ENCODE measurements at regions not wholly inside any gene's neighbourhood (a gene's known extent, or its start where the extent isn't known, plus 50 kb on each side); places are given as distances from the start of the nearest gene placed in this dataset.
"Not testable (repeated sequence)": the region's sequence is repeated elsewhere in the genome, so short reads cannot be mapped to it uniquely, and the experiment has no call there.

DNA sequence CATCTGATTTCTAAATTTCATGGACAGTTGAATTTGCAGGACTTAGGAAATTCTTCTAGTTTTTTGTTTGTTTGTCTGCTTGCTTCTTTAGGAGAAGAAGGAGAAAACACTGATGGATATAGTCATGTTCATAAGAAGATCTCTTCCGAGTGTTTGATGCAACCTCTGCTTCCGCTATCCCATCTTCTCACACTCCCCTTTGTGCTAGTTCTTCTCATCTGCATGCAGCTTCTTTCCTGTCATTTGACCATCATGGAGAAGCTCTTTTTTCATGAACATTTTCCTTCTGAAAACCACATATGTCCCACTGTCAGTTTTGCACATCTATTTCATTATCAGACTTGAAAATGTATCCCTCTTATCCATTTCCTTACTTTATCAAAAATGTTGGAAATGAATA, 346.9 kb upstream of the PRKCQ start:
- DNase-seq (ENCODE audit: low read depth) = no peak

DNA sequence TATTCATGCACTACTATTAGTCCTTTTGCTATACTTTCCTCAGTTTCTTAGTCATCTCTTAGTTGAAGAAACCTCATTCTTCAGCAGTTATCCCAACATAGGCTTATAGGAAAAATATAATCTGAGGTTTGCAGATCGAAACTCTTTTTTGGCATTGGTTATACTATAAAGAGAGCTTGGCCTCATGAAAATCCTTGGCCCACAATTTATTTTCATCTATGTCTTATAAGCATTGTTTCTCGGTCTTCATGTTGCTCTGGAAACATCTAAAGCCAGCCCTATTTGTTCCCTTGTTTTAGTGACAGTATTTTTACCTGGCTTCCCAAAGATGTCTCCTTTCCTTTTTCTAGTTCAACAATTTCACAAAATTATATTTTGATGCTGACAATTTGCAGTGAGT, 345.1 kb upstream of the PRKCQ start:
- no peak for DNase-seq (ENCODE audit: low read depth)

DNA sequence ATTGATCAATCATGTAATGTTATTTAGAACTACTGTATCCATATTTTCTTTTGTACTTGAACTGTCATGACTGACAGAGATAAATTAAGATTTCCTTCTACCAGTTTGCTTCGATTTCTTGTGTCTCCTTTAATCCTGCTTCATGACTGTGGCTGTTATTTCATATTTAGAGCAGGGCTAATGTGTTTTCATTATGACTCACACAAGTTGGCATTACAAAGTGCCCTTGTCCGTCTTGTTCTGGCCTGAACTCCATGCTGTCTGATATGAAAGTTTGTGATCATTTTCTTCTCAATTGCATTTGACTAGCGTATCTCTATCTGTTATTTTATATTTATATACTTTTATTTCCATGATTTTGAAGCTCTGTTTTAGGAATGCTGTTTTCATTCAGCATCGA, 344.1 kb upstream of the PRKCQ start:
- DNase-seq (ENCODE audit: low read depth) = peak; percentile 68

DNA sequence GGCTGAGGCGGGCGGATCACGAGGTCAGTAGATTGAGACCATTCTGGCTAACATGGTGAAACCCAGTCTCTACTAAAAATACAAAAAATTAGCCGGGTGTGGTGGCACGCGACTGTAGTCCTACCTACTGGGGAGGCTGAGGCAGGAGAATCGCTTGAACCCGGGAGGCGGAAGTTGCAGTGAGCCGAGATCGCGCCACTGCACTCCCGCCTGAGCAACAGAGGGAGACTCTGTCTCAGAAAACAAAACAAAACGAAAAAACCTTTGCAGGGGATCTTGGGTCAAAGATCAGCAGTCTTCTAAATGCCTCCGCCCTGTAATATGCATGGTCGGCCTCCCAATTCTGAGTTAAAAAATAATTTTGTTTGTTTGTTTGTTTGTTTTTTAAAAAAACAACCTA, 340.9 kb upstream of the PRKCQ start:
- DNase-seq (ENCODE audit: low read depth) = not testable (repeated sequence)

DNA sequence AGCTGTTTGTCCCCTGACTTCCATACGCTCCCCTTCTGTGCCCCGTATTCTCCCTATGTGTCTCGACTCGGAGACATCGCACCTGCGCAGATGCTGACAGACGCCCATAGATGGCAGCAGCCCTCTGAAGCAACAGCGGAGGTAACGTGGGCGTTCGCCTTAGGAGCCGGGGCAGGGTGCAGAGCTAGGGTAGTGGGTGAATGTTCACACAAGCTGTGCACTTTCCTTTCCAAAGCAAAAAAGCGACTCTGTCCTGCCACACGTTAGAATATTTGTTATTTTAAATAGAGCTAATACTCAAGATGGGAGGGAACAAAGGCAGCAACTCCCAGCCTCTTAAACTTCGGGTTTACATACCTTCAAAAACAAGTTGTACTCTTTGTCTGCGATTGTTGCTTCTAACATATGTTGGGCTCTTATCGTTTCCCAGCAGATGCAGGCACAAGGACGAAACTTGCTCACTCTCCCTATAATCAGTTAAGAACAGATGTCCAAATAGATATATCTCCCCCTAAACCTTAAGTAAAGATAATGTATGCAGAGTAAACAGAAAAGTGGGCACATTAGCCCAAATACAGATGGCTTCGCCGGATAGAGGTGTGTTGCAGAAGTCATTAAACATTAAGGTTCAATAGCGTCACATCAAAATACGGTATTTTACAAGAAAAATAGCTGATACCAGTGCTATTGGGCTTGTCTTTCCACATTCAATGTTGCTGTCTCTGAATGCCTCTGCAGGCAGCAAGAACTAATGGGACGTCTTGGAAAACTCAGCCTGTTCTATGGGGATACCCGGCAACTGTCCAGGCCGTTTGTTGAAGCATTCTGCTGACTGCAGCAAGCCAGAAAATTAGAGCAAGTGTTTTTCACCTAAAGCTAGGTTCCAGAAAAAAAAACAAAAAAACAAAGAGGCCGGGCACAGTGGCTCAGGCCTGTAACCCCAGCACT, 340.3 kb upstream of the PRKCQ start:
- DNase-seq (ENCODE audit: low read depth) = peak; percentile 50

DNA sequence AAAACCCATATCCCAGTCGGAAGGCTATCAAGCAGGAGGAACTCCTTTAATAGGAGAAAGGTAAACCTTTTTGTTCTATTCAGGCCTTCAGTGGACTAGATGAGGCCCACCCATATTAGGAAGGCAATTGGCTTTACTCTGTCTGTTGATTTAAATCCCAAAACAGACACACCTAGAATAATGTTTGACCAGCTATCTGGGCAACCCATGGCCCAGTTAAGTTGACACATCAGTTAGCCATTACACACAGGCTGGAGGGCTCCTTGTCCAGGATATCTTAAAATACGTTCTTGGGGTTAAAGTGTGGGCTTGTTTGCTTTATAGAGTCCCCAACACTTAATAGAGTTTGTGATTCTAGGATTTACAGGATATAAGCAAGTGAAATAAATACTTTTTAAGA, 339.0 kb upstream of the PRKCQ start:
- no peak for DNase-seq (ENCODE audit: low read depth)

DNA sequence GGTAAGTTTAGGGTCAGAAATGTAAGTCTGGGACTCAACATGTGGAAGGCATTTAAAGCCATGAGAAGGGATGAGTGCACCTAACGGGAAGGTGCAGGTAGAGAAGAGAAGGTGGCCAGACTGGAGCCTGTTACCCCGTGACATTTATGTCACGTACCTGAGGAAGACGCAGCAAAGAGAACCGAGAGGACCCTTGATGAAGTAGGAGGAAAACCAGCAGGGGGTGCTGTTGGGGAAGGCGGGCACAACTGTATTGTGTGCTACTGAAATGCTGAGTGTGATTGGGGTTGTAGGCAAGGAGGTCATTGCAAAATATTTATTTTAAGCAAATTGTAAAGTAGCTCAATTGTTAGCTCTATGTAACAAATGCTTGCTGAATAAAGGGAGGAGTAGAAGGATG, 338.2 kb upstream of the PRKCQ start:
- no peak for DNase-seq (ENCODE audit: low read depth)

DNA sequence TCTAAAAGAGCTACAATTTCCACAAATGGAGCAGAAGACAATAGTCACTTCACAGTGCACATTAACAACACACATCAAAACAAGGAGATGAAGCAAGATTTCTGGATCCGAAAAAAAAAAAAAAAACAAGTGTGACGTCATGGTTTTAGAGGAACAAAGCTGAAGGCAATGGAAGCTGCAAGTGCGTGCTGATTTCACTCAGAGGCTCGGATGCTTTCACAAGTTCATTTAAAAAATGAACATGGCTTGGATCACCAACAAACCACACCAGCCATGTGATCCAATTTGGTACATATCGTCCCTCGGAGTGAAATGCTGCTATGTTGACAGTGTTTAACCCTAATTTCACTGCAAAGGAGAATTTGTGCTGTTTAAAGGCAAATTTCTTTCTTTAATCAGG, 337.0 kb upstream of the PRKCQ start:
- no peak for DNase-seq (ENCODE audit: low read depth)

DNA sequence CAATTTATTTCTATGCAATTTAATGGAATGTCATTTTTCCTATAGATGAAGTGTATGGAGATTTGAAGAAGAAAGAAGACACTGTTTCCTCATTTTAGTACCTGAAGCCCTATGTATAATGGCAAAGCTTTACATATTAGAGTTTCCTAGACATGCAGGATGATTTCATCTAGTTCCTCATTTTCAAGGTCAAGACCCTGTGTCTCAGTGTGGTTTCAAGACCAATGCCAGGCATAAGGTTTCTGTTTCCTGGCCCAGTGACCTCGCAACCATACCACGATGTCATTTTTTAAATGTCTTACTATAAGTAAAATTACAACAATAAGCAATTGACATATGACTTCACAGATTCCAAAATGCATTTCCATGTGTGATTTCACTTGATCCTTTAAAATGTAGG, 336.5 kb upstream of the PRKCQ start:
- no peak for DNase-seq (ENCODE audit: low read depth)

DNA sequence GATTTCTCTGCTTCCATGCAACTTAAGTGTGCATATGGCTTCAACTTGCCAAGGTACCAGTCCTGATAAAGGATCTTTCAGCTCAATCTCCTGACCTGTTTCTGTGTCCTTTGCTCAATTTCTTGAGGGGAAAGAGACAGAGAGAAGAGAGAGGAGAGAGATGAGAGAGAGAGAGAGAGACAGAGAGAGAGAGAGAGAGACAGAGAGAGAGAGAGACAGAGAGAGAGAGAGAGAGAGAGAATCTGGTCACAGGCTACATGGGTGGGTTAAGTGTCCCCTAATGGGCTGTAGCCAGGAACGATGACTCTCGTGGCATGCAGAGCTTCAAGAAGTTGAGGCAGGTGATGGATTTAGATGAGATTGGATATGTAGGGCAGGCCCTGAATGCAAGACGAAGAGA, 335.2 kb upstream of the PRKCQ start:
- no peak for DNase-seq (ENCODE audit: low read depth)

DNA sequence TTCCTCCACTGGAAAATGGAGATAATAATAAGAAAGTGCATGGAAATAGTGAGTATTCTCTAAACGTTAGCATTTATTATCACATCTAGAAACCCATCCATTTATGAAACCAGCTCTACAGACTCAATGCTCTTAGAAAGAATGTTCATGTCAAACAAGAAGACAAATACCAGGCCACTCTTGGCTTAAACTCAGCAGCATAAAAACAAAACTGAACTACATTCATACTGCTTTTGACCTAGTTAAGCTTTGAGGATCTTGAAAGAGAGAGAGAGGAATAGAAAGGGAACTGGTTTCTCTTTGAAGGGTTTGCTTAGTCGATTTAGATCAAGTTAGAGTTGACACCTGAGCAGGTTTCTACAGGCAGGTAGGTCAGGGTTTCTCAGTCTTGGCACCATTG, 332.9 kb upstream of the PRKCQ start:
- DNase-seq (ENCODE audit: low read depth) = no peak

DNA sequence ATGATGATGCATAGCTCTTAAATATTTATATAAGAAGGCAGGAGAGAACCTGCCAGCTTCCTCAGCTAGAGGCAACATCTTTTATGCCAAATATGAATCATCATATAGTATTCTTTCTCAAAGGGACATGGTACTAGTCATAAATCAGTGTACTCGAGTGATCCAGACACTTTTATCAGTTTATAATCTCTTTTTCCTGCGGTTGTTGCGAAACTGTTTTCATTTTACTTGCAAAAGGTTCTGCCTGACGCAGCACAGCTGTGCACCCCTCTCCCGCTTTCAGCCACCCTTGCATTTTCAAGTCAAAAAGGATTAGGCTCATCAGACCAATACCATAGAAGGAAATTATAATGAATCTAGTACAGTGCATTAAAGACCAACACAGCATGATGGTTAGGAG, 332.3 kb upstream of the PRKCQ start:
- DNase-seq (ENCODE audit: low read depth) = peak; percentile 30

DNA sequence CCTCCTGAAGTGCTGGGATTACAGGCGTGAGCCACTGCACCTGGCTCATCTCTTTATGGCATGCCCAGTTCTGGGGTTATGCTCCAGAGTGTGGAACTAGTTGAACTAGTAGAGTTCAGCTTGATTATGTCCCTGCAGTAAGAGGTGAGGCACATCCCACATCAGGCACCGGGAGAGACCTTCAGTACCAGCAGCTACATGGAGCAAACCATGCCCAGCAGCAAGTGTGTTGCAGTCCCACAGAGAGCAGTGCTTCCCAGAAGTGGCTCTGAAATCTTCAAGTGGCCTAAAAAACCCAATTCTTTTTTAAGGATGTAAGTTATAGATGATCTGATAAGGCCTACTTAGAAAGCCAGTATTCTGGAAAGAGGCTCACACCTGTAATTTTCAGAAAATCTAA, 331.9 kb upstream of the PRKCQ start:
- no peak for DNase-seq (ENCODE audit: low read depth)

DNA sequence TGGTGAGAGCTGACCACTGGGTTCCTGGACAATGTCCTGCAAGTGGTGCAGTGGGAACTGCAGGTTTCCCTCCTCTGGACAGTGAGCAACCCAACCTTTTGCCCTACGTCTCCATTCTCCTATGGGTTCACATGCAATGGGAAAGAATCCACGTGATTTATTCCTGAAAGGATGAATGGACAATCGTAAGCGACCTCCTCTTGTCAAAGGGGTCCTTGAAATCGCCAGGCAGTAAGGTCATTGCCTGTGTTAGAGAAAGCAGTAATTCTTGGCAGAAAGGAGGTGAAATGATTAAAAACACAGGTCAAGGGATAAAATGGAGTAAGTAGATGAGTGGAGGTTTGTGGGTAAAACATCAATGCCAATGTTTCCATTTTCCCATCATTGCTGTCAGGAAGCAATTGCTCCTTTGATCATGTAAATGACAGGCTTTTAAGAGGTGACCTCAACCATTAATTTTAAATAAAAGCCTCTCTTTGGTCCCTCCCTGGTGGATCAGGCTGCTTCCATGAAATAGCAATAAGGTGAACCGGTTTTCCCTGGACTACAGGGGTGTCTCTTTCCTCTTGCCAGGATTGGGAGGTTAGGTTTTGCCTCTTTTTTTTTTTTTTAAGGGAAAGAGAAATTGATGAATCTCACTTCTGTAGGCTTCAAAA, 330.0 kb upstream of the PRKCQ start:
- no peak for DNase-seq (ENCODE audit: low read depth)

DNA sequence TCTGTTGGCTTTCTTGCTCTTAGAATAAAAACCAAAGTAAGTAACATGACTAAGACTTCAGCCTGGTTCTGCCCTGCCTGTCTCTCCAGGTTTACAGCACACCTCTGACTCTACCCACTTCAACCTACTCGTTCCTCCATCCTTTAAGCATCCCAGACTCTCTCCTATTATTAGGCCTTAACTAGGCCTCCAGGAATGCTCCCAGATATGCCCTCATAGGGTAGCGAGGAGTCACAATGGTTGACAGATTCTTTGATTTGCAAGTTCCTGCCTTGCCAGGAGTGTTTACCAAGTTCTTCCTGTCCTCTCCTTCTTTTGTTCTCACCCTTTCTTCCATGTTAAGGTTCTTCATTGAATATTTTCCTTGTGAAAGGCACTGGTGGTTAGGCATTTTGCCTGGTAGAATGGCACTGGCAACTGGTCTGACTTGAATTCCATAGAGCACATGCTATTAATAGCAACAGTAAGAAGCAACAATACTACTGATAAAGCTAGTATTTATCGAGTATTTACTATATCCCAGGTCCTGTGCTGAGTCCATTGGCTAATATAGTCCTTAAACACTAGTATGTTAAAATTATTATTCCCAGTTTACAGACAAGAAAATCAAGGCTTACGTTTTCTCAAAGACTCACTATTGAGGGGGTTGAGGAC, 327.9 kb upstream of the PRKCQ start:
- no peak for DNase-seq (ENCODE audit: low read depth)

DNA sequence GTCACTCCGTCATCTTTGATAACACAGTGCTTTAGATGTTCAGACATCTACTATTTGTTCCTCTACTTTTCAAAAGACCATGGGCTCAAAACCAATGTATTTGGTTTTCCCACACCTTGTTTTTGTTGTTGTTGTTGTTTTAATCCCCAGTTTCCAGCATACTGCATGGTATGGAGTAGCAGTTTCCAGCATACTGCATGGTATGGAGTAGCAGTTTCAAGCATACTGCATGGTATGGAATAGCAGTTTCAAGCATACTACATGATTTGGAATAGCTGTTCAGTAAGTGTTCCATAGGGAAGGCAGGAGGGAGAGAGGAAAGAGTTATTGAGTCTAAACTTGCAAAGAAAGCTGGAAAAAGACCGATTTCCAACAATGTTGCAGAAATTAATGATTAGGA, 314.3 kb upstream of the PRKCQ start:
- no peak for DNase-seq (ENCODE audit: low read depth)

DNA sequence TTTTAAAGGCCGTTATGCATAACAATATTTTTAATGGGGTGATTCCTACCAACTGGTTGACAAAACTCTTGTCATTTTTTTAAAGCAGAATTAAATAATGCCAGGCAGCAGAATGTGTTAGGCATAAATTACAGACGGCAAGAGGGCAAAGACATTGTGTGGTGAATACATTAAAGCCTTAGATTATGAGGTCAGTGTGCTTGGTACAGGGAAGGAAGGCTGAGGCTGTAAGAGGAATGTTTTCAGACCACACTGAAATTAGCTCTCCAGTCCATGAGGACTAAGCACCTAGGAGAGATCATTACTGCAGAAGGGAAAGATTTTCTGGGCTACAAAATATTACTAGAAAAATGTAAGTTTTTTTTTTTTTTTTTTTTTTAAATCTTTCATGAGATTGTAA, 312.8 kb upstream of the PRKCQ start:
- no peak for DNase-seq (ENCODE audit: low read depth)

DNA sequence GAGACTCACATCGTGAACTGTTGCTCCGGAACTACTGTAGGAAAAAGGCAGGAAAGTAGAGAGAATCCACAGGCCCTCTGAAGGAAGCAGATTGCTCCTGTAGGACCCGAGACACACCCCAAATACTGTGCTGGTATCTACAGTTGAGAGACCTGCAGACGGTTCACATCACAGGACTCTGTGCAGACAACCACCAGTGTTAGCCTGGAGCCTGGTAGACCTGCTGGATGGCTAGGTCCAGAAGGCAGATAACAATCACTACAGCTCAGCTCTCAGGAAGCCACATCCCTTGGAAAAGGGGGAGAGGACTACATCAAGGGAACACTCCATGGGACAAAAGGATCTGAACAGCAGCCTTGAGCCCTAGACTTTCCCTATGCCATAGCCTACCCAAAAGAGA, 311.8 kb upstream of the PRKCQ start:
- DNase-seq (ENCODE audit: low read depth) = no peak

DNA sequence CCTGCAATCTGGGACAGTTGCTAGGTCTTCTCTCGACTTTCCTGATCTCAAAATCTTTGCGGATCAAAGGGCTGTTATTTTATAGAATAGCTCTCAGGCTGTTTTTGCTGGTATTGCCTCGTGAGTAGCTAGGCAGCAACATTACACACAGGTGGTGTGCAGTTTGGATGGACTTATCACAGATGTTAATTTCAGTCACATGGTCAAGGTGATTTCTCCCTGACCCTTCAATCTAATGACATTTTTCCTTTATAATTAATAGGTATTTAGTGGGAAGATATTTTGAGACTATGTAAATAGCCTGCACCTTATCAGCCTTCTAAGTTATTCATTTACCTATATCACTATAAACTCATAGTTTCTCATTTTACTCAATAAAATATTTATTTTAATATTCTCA, 309.6 kb upstream of the PRKCQ start:
- DNase-seq (ENCODE audit: low read depth) = no peak

DNA sequence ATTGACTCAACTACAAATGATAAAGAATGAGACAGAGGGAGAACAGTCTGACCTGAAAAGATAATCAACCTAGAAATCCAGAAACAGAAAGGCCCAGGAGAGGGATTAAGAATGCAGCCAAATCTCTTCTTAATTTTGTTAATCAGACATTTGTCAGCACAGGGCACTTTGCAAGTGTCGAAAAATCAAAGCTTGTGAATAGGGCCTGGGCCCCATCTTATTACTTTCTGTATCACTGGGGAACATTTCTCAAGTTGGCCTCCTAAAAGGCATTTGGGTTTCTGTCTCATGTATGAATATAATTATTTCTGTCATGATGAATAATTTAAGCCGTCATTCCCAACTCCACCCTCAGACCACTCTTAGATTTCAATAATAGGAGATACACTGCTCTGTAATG, 308.4 kb upstream of the PRKCQ start:
- no peak for DNase-seq (ENCODE audit: low read depth)

DNA sequence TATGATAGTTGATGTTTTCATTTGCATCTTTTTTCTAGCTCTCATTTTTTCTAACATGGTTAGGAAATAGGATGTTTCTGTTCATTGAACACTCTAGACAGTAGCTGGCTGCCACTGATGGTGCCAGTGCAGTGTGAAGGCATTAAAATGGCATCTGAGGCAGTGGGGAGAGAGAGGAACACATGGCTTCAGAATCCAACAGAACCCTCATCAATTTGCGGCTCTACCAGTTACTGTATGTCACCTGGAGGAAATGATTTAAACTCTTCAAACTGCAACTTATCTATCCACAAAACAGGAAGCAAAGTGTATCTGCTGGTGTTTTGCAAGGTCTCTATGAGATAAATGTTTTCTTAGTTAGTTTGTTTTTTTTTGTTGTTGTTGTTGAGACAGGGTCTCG, 305.2 kb upstream of the PRKCQ start:
- DNase-seq (ENCODE audit: low read depth) = no peak

DNA sequence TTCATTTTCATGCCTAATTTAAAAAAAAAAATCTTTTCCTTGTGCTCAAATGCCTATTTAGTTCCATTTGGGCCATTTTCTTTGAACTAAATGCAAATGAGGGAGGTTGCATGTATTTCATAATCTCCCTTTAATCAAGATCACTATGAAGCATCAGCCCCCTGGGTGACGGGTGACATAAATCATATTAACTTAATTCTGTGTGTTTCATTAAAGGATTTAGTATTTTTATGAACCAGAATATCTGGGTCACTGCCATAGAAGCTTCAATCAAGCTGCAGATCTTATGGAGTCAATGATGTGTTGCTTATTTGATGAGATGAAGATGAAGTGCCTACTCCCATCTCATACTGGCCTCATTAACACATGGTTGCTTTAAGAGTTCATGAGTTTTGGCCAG, 301.9 kb upstream of the PRKCQ start:
- no peak for DNase-seq (ENCODE audit: low read depth)

Measured in M059J (cell line).